Hindlimb muscle (tissue), 1 donor: ENCODE measurements at regions not wholly inside any gene's neighbourhood (a gene's known extent, or its start where the extent isn't known, plus 50 kb on each side); places are given as distances from the start of the nearest gene placed in this dataset.

Experiments
- DNase-seq: peaks from one replicate; pipeline ENCODE4 v3.0.0-alpha.2; 2013

GRCh38 chr11:96614846-96615245 is 225.0 kb downstream of the JRKL start:
- DNase-seq: no peak

GRCh38 chr11:96620464-96621044 is 230.7 kb downstream of the JRKL start:
- DNase-seq: no peak

DNA sequence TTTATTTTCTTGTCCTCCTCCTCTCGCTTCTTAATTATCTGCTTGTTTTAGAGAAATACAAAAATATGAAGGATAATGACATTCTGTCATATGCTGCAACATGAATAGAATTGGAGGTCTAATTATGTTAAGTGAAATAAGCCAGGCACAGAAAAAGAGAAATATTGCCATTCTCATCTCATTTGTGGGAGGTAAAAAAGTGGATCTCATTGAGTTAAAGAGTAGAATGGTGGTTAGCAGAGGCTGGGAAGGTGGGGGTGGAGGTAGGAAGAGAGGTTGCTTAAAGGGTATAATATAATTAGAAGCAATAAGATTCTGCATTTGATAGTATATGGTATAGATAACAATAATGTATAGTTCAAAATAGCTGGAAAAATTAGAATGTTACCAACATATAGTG is 231.3 kb downstream of the JRKL start:
- DNase-seq: no peak

- no peak for DNase-seq
Measured at GRCh38 chr11:96622026-96622634, 232.3 kb downstream of the JRKL start.

DNA sequence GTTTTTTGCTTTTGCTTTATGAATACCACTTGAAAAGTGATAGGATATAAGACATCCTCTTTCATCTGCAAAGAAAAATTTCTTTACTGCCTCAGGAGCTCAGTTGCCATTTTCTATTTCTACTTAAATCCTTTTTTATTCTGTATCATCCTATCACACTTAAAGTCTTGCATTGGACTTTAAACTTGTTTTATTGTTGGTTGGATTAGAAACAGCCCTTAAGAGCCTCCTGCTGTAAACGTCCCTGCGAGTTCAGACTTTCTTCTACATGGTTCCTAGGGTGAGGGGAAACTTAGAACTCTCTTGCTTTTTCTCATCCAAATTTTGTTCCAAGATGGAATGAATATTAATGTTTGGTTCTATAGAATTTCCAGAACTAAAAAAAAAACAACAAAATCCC is 234.3 kb downstream of the JRKL start:
- no peak for DNase-seq

DNA sequence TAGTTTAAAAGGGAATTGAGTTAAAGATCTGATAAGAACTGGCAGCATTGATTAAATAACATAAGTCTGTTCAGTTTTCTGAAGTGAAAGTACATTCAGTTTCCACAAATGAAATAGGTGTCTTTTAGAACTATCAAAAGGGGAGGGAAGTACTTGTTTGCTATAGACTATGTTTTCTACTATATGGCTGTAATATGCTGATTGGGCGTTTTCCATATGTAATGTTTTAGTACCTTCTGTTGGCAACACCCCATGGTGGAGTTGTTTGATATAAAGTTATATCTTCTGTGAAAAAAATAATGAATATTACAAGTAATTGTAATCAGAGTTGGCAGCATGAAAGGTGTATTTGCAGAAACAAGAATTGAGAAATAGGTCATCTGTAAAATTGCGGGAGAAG is 237.6 kb downstream of the JRKL start:
- DNase-seq: no peak

GRCh38 chr11:96635655-96636054 is 245.8 kb downstream of the JRKL start:
- no peak for DNase-seq

DNA sequence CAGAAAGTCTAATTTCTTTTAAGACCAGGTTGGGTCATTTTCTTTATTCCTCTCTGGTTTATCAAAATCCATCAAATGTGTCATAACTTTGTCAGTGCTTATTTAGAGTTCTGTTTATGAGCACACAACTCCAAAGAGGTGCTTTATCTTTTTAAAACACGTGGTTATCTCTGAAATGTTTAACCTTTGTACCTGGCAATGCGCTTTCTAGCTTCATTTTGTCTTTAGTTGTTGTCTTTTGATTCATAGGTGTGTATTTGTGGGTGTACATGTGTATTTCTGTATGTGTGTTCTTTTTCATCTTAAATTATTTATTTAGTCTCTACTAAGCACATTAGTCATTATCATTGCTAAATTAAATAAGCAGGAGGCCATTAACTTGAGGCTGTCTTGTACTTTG is 251.4 kb downstream of the JRKL start:
- DNase-seq: no peak

GRCh38 chr11:96642583-96642982 is 252.8 kb downstream of the JRKL start:
- DNase-seq: no peak

GRCh38 chr11:96643173-96643572 is 253.4 kb downstream of the JRKL start:
- DNase-seq: no peak

GRCh38 chr11:96647621-96648020 is 257.8 kb downstream of the JRKL start:
- no peak for DNase-seq

GRCh38 chr11:96648991-96649390 is 259.2 kb downstream of the JRKL start:
- no peak for DNase-seq

- no peak for DNase-seq
Measured at GRCh38 chr11:96652516-96652915, 262.7 kb downstream of the JRKL start.

GRCh38 chr11:96655474-96655873 is 265.7 kb downstream of the JRKL start:
- DNase-seq: no peak

- no peak for DNase-seq
Measured at GRCh38 chr11:96658436-96658835, 268.6 kb downstream of the JRKL start.

GRCh38 chr11:96664110-96664509 is 274.3 kb downstream of the JRKL start:
- DNase-seq: no peak

DNA sequence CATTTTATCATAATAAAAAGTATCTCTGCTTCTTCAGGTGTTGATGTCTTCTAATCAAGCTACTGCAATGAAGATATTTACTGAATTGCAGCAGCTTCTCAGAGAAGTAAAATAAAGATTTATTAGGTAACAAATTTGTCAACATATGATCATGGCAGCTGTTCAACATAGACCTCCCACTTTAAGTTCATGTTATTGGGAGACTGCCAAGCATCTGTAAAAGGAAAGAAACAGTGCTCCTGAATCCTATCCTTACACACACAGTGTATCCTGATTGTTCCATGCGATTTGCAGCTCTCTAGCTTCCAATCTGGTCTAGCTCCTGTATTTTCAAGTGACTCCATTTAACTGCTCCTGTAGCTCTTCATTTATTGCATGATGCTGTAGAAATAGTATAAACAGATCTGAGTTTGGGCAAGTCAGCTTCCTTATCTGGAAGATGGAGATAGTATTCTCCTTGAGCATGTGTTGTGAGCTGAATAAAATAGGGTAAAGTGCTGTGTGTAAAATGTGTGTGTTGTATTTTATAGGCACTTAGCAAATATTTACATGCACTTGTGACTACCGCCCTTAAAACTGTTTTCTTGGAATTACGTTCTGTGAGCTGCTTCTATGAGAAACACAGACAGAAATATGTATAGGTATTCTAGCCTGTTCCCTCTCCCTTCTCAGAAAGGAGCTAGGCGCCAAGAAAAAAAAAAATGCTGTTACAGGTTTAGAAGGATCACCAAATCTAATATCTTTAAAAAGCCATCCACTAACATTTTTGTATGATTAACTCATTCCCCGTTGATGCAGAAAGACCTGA is 290.6 kb downstream of the JRKL start:
- no peak for DNase-seq

GRCh38 chr11:96681019-96681716 is 291.4 kb downstream of the JRKL start:
- DNase-seq: no peak

DNA sequence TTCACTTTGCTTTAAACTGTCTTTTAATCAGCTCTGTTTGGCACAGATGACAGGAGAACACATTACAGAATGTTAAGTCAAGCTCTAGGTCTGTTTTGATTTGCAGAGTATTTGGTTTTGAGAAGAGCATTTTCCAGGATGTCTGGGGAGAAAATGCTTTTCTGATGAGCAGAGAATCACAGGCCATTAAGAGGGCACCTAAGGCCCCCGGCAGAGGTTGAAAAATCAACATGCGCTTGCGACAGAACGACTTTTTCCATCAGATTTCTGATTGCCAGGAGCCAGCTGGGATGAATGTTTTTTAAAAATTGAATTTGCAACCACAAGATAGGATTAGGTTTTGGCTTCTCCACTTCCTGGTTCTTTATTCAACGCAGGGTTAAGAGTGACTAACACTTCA is 304.5 kb downstream of the JRKL start:
- DNase-seq: no peak

DNA sequence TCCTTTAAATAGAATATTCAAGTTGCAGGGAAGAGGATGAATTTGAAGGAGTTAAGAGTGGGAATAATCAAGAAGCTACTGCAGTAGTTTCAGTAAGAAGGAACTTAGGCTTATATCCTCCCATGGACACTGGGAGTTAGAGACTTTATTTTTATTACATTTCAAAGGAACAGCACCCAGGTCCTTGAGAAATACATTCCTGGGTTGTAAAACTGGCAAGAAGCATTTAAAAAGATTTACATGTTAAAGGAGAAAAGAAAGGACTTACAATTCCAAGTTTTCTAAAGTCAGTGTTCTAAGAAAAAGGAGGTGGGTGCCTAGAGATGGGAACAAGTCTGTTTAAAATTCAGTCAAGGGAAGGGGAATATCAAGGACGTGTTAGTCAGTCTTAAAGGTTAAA is 306.9 kb downstream of the JRKL start:
- DNase-seq: no peak

- no peak for DNase-seq
Measured at GRCh38 chr11:96697466-96697865, 307.7 kb downstream of the JRKL start.

DNA sequence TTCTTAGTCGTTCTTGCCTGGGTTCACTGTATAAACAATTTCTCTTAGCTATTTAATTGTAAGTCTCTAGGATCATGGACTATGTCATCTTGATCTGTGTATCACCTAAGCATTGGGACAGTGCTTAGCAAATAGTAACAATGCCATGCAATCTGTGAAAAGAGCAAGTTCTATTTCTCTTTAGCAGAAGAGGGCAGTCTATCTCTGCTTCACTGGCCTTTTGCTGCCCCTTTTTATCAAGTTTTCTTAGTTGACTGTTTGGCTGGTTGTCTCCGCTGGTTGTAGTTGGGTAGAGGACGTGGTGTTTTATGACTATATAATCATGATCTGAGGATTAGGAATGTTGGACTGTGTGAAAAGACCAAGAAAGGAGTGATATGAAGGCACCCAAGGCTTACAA is 315.0 kb downstream of the JRKL start:
- no peak for DNase-seq

- DNase-seq: no peak
Measured at GRCh38 chr11:96706761-96707160, 316.9 kb downstream of the JRKL start.

- no peak for DNase-seq
Measured at GRCh38 chr11:96707273-96707672, 317.5 kb downstream of the JRKL start.
